DMS153 treated with DMSO at 0.1 percent for 48 hours (cell line): ENCODE measurements at regions not wholly inside any gene's neighbourhood (a gene's known extent, or its start where the extent isn't known, plus 50 kb on each side); places are given as distances from the start of the nearest gene placed in this dataset.

Experiments
- DNase-seq: peaks from one replicate; lab custom pipeline; 2025; ENCODE audit not compliant: unreplicated experiment; lab: John Stamatoyannopoulos, UW

DNA sequence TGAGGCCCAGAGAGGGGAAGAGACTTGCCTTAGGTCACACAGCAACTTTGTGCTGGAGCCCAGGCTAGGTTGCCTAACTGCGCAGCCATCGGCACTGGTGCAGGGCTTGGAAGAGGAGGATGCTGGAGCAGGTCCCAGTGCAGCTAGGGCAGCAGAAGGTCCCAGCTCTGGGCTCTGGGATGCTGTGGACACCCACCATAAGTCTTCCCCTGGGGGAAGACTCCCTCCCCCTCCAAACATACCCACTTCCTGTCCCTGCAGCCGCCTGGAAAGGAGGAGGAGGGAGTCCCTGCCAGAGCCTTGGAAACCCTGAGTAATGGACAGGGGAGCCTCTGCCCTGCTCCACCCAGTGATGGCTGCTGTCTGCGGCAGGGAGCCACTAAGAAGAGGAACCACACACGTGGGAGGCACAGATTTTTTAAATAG, 93.6 kb downstream of the NCR2 start:
- no peak for DNase-seq

DNA sequence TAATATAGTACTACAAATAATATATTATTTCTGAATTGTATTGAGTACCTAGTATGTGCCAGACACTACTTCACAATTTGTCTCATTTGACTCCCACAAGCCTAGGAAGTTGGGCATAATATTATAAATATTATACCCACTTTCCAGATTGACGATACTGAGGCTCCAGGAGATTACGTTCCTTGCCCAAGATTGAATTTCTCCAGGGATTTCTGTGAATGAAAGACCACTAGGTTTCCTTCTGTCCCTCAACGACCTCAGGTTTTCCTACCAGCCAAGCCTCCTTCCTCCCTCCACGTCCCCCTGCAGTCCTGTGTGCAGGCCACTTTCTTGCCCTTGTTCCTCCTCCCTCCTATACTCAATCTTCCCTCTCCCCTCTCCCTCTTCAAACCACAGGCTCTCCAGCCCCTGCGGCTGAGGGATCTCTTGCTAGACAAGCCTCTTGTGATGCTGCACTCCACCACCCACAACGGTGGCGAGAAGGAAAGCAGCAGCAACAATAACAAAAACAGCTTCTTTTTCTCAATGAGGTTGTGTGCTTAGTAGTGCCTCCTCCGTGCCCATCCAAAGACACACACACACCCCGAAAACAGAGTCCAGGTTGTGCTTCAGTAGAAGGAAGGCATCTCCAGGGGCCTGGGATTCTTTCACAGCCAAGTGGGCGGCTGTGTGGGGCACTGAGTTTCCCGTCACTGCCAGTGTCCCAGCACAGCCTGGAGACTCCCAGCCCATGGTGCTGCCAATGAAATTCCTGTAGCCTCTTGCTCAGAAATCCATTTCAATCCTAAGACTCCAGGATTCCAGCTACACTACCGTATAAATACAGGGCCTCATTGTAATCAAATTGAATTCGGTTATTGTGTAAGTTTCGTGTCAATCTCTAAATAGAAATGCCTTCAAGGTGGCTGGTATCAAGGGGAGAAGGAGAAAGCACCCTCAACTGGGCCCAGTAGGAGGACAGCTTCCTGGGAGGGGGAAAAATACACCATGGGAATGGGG, 94.4 kb downstream of the NCR2 start:
- no peak for DNase-seq

DNA sequence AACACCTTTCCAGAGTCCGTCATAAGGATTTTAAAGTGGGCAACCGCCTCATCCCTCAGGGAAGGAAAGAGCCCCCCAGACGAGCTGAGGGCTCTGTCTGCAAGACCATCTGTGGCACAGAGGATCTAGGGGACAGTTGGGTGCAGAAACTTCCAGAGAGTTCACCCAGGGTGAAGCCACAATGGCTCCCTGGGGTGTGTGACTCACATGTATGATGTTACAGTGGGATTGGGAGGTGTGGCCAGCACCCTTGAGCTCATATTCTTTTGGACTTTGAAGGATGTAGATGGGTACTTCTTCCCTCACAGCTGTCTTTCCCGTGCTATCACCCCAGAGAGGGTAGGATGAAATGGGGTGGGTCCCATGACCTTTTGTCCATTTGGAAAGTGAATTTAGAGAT, 95.5 kb downstream of the NCR2 start:
- DNase-seq, result no peak

DNA sequence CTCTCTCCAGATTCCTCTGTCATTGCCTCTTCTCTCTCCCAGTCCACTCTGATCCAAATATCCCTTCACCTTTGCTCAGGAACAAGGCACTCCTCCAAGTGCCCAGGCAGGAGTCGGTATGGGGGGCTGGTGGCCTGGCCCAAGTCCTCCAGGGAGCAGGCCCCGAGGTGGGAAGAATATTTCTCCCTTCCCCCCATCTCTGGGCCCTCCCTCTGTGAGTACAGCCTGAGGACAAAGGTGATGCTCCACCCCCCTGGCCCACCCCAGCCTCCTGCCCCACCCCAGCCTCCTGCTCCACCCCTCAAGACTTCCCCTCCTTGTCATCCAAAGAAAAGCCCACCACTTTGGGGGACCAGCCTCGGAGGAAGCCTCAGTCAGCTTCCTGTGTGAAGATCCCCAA, 96.9 kb downstream of the NCR2 start:
- no peak for DNase-seq

DNA sequence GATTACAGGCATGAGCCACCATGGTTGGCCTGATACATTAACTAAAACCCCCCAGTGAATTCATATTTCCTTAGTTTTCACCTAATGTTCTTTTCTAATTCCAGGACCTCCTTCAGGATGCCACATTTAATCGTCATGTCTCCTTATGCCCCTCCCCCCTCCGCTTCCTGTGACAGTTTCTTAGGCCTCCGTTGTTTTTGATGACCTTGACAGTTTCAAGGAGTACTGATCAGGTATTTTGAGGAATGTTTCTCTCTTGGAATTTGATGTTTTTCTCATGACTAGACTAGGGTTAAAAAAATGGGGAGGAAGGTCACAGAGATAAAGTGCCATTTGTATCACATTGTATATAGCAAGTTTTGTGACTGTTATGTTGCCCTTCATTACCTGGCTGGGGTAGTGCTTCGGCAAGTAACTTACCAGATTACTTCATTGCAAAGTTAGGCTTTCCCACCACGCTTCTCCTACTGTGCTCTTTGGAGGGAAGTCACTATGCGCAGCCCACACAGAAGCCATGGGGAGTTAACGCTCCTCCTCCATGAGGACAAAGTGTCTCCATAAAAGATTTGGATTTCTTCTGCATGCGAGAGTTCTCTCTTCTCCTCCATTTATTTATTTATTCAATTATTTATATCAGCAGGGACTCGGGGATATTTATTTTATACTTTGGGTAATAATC, 99.5 kb downstream of the NCR2 start:
- DNase-seq, result no peak

DNA sequence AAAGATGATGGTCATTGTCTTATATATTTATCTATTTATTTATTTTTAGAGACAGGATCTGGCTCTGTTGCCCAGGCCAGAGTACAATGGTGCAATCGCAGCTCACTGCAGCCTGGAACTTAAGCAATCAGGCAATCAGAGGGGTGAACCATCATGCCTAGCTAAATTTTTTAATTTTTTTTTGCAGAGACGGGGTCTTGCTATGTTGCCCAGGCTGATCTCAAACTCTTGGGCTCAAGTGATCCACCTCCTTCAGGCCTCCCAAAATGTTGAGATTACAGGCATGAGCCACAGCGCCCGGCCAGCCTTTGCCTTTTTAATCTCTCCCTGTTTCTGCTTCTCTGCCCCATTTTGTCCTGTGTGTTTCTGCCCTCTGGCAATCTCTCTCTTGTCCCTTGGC, 102.2 kb downstream of the NCR2 start:
- DNase-seq, result no peak

DNA sequence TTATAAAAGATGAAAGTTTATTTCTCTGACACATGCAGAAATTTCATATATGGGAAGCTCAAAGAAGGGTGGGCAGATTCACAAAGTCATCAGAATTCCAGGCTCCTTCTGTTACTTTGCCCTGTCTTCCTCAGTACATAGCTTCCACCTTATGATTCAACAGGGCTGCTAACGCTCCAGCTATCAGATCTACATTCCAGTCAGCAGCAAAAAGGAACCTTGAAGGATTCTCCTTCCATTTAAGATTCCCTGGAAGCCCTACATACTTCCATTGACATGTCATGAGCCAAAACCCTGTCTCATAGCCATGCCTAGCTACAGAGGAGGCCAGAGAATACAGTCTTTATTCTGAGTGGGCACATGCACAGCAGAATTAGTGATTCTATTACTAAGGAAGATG, 103.3 kb downstream of the NCR2 start:
- no peak for DNase-seq

DNA sequence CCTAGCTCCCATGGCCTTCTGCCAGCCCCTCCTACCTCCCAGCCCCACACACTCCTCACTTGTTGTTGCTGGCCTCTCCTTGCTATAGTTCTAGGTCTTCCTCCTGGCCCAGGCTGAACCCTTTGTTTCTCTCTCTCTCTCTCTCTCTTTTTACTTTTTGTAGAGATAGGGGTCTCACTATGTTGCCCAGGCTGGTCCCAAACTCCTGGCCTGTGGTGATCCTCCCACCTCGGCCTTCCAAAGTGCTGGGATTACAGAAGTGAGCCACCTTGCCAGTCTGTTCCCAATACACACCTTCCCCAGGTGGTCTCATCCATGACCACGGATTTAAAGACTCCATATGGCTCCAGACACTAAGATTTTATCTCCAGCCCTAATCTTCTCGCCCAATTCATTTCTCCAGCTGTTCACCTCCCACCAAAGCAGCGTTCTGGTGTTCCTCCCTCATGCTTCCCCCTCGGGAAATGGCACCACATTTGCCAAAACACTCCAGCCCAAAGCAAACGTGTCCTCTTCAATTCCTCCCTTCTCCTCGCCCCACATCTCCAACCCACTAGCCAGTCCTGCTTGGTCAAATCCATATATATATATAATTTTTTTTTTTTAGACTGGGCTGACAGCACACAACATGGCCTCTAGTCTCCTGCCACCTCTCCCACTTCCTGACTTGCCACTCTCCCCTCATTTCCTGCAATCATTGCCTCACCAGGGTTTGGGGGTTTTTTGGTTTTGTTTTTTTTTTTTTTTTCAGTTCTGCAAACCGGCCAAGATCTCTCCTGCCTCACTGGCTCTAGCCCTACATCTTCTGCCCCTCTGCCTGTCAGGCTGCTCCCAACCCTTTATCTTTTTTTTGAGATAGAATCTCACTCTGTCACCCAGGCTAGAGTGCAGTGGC, 104.4 kb downstream of the NCR2 start:
- DNase-seq, result no peak

DNA sequence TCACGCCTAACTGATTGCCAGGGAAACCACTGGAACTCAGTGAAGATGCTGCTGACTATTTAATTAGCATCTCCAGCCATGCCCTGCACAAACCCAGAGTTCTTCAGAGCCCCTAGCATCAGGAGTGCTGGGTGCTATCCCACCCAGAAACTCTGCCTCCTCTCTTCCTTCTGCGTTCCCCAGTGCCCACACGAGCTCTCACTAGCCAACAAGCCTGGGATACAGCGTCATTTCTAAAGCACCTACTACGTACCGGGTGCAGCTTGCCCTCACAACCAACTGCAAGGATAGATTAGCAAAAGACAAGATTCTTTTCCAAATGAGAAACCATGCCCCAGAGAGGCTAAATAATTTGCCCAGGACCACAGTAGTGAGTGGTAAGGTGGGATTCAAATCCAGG, 105.2 kb upstream of the FOXP4 start:
- DNase-seq, result no peak

DNA sequence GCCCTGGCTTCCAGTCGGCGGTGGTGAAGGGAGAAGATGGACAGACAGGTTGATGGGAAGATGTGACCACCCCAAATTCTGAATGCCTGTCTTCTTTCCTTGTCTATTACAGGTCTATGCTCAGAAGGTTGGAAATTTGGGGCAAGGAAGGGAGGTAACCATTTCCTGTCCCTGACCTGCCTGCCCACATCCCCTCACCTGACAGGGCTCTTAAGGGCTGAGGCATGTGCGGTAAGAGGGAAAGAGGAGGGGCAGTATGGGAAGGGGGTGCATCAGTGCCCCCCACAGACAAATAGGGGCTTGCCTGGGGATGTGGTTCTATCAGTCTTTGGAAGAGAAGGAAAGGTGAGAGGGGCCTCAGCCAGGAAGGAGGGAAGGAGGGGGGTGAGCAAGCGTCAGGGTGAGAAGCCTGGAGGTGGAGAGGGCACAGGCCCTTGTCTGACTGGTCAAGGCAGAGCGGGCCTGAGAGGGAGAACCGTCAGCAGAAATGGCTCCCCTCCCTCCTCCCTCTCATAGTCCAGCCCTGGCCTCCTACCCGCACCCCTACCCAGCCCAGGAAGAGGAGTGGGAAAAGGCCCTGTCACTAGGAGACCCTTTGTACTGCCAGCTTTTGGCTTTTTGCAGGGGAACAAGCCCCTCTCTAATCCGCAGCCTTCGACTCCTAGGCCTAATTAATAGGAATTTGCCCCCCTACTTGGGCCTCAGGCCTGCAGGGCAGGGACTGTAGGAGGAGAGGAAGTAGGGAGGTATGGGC, 104.4 kb upstream of the FOXP4 start:
- no peak for DNase-seq

DNA sequence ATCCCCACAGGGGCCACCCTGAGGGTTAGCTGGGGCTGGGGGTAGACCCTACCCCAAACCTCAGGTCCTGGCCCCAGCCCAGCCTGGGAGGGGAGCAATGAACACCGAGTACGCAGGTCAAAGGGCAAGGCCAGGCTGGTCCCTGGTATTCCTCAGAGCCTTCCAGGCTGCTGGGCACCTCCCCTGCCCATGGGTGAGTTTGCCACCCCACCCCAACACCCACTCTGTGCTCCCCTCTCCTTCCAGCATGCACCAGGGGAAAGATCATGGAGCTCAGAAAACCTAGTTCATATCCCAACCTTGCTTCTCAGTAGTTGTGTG, 103.9 kb upstream of the FOXP4 start:
- no peak for DNase-seq

DNA sequence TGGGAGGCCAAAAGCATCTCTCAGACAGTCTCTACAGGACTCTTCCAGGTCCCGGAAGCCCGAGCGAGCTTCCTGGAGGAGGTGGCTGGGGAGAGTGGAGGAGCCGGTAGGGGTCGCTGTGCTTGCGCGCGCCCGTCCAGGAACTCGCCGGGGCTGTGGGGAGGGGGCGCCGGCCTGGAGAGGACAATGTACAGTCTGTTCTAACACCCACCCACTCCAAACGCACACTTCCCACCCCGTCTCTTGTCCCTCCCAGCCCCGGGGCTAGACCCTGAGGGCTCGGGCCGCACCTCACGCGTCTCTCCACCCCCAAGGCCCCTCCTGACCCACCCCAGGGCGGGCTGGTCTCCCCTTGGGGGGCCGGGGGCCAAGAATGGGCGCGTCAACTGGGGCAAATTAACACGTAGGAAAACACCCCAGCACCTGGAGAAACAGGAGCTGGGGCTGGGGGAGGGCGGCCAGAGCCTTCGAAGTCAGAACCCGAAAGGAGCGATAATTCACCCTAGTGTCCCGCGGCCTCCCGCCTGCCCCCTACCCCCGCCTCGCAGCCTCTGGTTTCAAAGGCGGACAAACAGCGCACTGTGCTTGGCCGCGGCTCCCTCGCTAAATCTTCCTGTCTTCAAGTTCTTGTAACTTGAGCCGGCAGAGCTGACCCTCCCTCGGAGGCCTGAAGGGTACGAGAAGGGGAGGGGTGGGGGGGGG, 103.2 kb upstream of the FOXP4 start:
- DNase-seq, result no peak

DNA sequence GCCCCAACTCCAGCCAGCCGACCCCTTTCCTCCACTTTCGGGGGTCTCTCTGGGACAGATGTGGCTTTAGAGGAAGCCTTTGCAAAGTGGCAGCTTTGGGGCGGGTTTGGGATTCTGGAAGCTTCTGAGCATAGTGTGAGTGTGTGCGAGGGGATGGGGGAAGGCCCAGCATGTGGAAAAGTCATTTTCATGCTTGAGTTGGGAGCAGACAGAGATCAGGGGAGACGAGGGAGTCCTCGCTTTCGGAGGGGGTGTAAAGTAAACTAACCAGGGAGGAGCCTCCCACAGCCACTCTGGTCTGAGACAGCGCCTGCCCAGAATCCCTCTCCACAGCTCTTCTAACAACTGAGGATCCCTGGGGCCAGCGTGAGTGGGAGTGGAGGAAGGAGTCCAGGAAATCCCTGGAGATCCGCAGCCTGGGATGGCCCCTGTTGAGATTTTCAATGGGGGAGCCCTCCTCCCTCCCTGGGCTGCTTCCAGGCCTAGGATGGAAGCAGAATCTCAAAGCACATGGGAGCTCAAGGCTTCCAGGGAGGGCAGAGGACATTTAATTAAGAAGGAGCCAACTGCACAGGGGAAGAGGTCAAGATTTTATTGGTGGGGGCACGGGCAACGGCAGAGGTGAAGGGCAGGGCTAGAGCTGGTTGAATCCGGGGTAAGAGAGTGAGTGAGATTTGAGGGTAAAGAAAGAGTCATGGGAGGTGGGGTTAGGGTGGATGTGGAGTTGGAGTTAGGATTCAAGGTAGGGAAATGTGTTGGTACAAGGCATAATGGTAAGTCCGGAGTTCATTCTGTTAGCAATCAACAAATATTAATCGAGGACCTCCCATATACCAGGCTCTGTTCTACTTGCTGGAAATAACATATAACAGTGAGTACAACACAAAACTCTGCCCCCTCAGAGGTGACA, 102.3 kb upstream of the FOXP4 start:
- no peak for DNase-seq

DNA sequence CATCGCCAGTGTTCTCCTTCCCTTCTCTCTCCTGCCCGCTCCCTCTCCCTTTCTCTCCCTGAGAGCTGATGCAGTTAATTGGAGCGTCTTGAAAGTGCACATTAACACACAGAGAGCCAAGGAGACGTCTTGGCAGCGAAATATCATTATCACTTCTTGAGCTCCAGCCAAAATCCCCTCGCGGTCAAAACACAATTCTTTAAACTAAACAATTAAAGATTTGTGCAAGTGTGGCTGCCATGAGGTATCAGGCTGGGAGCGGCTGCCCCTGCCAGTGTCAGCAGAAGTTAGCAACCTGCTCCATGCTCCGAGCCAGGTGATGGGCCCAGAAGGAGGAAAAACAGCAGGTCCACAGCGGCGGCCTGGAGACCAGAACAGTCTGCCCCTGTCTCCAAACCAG, 100.9 kb upstream of the FOXP4 start:
- no peak for DNase-seq

DNA sequence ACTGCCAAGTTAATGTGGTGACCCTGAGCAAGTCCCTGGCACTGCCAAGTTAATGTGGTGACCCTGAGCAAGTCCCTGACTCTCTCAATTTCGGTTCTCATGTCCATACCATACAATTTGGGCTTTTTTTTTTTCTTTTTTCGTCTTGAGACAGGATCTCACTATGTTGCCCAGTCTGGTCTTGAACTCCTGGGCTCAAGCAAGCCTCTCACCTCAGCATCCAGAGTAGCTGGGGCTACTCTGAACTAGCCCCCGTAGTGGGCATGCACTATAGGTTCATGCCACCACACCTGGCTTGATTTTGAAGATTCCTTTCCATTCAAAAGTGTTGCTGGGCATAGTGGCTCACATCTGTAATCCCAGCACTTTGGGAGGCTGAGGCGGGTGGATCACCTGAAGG, 100.0 kb upstream of the FOXP4 start:
- DNase-seq, result no peak

DNA sequence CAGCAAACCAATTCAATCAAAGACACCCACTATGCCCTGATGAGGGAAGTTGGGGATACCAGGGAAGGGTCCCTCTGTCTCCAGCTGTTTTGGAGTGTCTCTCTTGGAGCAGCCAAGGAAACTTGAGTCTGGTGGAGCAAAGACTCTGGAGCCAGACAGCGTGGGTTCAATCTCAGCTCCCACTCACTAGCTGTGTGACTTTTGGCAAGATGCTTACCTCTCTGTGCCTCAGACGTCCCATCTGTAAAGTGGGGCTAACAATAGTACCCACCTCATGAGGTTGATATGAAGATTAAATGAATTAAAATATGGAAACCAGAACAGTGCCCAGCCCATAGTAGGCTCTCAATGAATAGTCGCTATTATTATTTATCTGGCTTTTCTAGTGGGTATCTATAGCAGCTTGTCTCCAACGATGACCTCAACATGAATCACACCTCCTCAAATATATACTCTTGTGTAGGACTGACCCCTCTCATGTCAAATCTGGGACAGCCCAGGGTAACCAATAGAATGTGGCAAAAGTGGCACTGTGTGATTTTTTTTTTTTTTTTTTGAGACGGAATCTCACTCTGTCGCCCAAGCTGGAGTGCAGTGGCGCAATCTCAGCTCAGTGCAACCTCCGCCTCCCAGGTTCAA, 99.2 kb upstream of the FOXP4 start:
- no peak for DNase-seq

DNA sequence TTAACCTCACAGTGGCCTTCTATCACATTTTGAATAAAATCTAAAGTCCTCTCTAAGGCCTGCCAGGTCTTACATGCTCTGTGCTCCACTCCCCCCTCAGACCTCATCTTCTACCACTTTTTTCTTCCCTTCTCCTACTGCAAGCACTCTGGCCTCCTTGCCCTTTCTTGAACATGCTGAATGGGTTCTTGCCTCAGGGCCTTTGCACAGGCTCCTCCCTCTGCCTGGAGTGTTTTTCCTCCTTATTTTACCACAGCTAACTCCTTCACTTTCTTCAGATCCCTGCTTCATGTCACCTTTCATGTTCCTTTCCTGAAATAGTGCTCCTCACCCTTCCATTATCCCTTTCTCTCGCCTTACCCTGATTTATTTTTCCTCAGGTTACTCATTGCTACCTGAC, 97.9 kb upstream of the FOXP4 start:
- DNase-seq, result no peak

DNA sequence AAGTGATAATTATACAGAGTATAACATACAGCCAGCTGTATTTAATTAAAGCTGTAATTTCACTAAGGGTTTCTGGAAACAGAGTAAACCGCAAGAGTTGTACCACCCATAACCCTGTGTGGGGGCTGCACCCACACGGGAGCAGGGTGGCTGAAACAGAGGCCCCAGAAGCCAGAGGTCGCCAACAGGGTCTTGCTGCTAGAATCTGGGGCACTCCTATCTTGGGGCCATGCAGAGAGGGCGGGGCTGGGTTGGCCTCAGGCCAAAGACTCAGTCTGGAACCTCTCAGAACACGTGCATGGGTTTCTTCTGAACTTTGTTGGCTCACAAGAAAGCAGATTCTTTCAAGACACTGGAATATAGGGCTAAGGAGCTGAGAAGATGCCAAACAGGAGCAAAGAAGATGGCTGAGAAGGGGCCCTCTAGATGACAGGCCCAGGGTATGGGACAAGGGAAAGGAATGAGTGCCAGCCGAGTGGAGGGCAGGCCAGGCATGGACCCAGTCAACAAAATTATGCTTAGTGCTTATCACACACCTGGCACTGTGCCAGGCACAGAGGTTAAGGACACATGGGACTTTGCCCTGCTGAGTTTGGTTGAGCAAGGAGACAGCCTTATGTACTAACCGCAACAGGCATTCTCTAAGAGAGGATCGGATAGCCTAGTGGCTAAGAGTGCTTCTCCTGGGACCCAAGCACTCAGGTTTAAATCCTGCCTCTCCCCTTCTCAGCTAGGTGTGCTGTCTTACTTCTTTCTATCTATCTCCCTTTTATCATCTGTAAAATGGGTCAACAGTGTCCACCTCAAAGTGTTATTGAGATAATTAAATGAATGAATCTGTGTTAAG, 96.6 kb upstream of the FOXP4 start:
- DNase-seq, result no peak
